HG02798 (cell line): ENCODE measurements at regions not wholly inside any gene's neighbourhood (a gene's known extent, or its start where the extent isn't known, plus 50 kb on each side); places are given as distances from the start of the nearest gene placed in this dataset.

ENCODE experiments used
- ATAC-seq: cut with Tn5 transposase; IDR thresholded peaks from one replicate; pipeline ENCODE4 v1.9.1; 2021; ENCODE audit warnings: mild to moderate bottlenecking; ENCODE audit not compliant: unreplicated experiment, poor library complexity

DNA sequence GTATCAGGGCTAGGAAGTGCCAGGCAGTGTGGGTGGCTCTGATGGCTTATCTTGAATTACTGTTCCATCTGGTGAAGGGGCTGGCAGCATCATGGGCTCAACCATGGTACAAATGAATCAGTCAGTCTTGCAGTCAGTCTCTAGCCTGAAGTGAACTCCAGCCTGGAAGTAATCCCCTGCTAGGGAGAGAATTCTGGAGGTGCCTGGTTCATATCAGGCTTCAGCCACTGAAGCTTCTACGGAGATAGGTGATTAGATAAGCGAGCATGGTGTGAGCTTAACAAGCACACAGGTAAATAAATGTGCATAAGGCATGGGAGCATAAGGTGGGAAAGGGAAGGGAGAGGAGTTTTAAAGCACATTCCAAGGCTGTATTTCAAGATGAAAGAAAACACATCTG, 541.7 kb downstream of the MBD2 start:
- ATAC-seq = no peak

- ATAC-seq = no peak
Measured at GRCh38 chr18:53677480-53677879, 547.0 kb downstream of the MBD2 start.

- ATAC-seq = no peak
Measured at GRCh38 chr18:53665701-53666100, 558.8 kb downstream of the MBD2 start.

- ATAC-seq = no peak
Measured at GRCh38 chr18:53664575-53664974, 559.9 kb downstream of the MBD2 start.

DNA sequence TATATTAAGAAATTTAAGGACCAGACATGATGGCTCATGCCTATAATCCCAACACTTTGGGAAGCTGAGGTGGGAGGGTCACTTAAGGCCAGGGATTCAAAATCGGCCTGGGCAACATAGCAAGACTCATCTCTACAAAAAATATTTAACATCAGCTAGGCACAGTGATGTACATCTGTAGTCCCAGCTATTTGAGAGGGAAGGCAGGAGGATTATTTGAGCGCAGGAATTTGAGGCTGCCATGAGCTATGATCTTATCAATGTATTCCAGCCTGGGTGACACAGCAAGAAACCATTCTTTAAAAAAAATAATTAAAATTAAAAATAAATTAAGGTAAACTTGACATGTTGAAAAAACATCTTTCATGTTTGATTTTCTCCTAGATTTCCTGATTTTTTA, 564.2 kb downstream of the MBD2 start:
- ATAC-seq = no peak

GRCh38 chr18:53657257-53657656, 567.2 kb downstream of the MBD2 start:
- no peak for ATAC-seq

DNA sequence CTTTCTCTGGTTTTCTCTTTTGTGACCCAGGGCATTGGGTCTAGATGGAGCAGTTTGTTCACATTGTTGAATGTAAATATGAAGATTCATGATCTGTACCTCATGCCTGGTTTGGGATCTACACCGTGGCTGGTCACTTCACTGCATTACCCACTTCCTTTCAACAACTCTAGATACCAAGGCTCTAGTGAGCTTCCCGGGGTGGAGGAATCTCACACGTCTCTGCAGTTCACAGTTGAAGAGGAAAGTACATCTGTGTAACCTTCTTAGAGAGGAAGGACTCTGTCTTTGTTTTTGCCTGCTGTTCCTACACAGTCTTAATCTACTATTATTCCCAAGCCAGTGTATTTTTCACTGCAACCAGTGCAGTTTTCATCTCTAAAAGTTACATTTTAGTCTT, 574.8 kb downstream of the MBD2 start:
- ATAC-seq = no peak

DNA sequence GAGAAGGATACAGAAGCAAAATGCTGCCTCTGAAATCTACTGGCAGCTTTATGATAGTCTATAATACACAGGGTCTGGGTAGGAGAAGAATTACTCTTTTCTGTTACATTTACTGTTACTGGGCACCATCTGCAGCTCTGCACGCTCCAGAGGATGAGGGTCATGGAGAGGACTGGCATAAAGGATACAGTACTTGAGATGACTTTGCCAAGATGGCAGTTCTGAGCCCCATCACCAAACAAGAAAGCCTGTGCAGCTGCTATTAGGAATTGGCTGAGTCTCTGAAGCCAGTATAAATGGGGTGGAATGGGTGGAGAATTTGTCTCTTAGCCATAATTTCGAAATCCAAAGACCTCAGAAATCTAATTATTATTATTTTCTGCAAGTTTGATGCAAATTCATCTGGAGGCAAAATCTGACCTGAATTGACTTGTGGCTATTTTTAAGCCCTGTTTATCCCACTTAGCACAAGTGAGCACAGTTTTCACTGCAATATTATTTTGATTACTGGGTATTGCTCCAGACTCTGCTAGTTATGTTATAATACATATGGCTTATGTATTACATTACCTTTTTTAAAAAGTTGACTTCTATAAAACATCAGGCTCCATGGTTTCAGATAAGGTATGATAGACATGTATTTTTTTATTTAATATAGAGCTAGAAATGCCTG, 579.5 kb downstream of the MBD2 start:
- ATAC-seq = no peak

DNA sequence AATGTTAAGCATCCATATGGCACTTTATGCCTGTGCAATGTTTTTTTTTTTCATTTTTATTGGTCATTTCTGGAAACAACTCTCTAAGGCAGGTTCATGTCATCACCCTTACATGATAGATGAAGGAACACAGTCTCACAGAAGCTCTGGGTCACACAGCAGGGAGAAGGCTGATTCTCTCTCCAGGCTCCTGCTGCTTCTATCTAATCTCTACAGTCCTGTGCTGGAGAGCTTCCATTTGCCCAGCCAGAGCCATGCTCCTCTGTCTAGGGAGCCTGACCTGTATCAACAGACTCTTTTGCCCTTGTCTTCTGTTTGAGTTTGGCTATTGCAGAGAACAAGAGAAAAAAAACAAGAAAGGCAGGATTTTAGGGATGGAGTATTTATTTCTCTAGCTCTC, 584.8 kb downstream of the MBD2 start:
- no peak for ATAC-seq

GRCh38 chr18:53629337-53629736, 595.1 kb downstream of the MBD2 start:
- ATAC-seq = no peak

- no peak for ATAC-seq
Measured at GRCh38 chr18:53625997-53626599, 598.4 kb downstream of the MBD2 start.

GRCh38 chr18:53610957-53611356, 613.5 kb downstream of the MBD2 start:
- ATAC-seq = no peak

- no peak for ATAC-seq
Measured at GRCh38 chr18:53606792-53607191, 617.7 kb downstream of the MBD2 start.

GRCh38 chr18:53605198-53605597, 619.3 kb downstream of the MBD2 start:
- no peak for ATAC-seq

DNA sequence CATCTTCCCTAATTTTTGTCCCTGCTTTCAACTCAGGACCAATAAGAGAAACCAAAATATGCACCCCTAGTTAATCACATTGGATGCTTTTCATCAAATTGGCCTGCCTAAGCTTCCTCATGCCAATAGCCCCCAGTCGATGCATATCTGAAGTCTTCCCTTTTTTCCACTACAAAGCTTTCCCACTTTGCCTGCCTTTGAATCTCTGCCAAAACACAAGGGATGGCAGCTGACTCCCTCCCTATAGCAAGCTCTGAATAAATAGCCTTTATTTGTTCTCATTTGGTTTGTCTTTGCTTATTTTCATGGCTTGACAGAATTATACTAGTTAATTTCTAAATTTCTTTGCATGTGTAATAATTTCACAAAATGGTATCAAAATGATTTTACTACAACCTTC, 621.2 kb downstream of the MBD2 start:
- no peak for ATAC-seq

DNA sequence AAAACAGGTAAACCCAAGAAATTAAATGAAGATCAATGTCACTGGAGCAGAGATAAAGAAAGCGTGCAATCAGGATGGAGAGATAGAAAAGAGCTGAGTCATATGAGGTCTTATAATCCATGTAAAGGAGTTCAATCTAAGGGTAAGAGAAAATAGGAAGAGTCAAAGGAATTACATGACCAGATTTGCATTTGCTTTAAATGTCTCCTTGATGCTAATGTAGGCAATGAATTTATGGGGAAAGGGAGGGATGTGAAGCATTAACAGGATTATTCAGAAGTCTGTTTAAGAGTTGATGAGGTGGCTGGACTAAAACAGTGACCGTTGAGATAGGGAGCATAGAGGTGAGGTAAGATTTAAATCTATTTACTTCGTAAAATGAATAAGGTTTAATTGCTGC, 623.1 kb downstream of the MBD2 start:
- no peak for ATAC-seq

- no peak for ATAC-seq
Measured at GRCh38 chr18:53586923-53587322, 637.5 kb downstream of the MBD2 start.
